ENCODE measurements at regions not wholly inside any gene's neighbourhood (a gene's known extent, or its start where the extent isn't known, plus 50 kb on each side); places are given as distances from the start of the nearest gene placed in this dataset.

DNA sequence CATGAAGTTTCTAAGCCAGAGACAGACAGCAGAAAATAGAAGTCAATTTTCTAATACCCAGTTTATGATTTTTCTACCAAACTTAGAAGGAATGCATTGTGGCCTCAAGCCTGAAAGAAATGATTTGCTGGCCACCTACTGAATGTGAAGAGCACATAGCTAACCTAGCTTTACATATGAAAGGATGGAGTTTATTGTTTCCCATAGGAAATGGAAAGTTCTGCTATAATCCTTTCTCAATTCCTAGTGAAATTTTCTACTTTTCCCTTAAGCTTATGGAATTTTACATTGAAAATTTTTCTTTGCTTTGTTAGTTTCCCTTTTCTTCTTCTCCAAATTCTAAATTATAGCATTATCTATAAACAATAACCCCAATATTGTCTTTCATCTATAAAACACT, 110.1 kb downstream of the TMEM167A start:
- Histone ChIP-seq H3K9ac (ENCODE audit: insufficient read depth, low read depth, low read length) (no peak overlapping the region), H3K4me2 (ENCODE audit: low read depth, low read length) (no peak overlapping the region), H3K4me1 (ENCODE audit: insufficient read depth, low read length) (no peaks in the 10 kb centered on the region), H3K4me3 (replicated peaks in 1 of 3; ENCODE audit: insufficient read depth in 1 of 3, low read depth in 2 of 3, low read length in 3 of 3) (no peak overlapping the region), H4K20me1 (ENCODE audit: insufficient read depth, low read length) (no peaks in the 10 kb centered on the region), H3K27ac (ENCODE audit: extremely low read length, insufficient read depth, low read length) (no peak overlapping the region), H3K36me3 (replicated peaks in 1 of 2; ENCODE audit: control insufficient read depth in 1 of 2, insufficient read depth in 2 of 2, low read length in 2 of 2) (no peaks in the 10 kb centered on the region), H3K27me3 (ENCODE audit: control insufficient read depth in 1 of 2, insufficient read depth in 2 of 2, low read length in 2 of 2) (no peaks in the 10 kb centered on the region), H2AFZ (ENCODE audit: low read length) (no peak overlapping the region), H3K79me2 (ENCODE audit: insufficient read depth, low read length) (no peaks in the 10 kb centered on the region), H3K9me3 (ENCODE audit: low read length) (no peaks in the 10 kb centered on the region)
- TF ChIP-seq FOSL2 (CRISPR knock-in tag; IDR thresholded peaks at IDR 0.05) (no peak), PITX1 (CRISPR knock-in tag; IDR thresholded peaks at IDR 0.05) (no peak), ZNF530 (CRISPR knock-in tag; IDR thresholded peaks at IDR 0.05; ENCODE audit: low read depth) (no peak), ARID5B (CRISPR knock-in tag; IDR thresholded peaks at IDR 0.05) (no peak), GFI1 (CRISPR knock-in tag; IDR thresholded peaks at IDR 0.05; ENCODE audit: borderline replicate concordance) (no peak), MAZ (IDR thresholded peaks at IDR 0.05; ENCODE audit: borderline replicate concordance, low read depth, low read length) (no peak), MAZ (CRISPR knock-in tag; IDR thresholded peaks at IDR 0.05; ENCODE audit: low read depth) (no peak), MTF1 (CRISPR knock-in tag; IDR thresholded peaks at IDR 0.05) (no peak), ZNF24 (IDR thresholded peaks at IDR 0.05) (no peak), ZBTB34 (CRISPR knock-in tag; IDR thresholded peaks at IDR 0.05) (no peak), SMC3 (IDR thresholded peaks at IDR 0.05; ENCODE audit: low read length) (no peak), ELF4 (CRISPR knock-in tag; IDR thresholded peaks at IDR 0.05; ENCODE audit: borderline replicate concordance) (no peak)
- TF ChIP-seq, protein P1, sequence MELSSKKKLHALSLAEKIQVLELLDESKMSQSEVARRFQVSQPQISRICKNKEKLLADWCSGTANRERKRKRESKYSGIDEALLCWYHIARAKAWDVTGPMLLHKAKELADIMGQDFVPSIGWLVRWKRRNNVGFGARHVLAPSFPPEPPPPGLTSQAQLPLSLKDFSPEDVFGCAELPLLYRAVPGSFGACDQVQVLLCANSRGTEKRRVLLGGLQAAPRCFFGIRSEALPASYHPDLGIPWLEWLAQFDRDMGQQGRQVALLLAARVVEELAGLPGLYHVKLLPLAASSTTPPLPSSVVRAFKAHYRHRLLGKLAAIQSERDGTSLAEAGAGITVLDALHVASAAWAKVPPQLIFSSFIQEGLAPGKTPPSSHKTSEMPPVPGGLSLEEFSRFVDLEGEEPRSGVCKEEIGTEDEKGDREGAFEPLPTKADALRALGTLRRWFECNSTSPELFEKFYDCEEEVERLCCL (CRISPR knock-in tag; IDR thresholded peaks at IDR 0.05; ENCODE audit: borderline replicate concordance), result no peak
- FAIRE-seq (no peak), ATAC-seq (no peak), DNase-seq (ENCODE audit: low spot score) (no peak)
- intact Hi-C loops (cut with micrococcal nuclease; ENCODE audit: unreplicated experiment), result no loop called here
- ChIA-PET POLR2A (no interaction called here), CTCF (ENCODE audit: low intra/inter-chr PET ratio, low total read pairs) (no interaction called here)
- in situ Hi-C loops (cut with HindIII; ENCODE audit: extremely low pct_ligation_motif_present, low pct_unique_long_range_greater_than_20kb), result no loop called here
- BruUV-seq (replicated peaks), result no TSS peak

All from HepG2 (cell line).